Nucleus accumbens (tissue), 56 donors: ENCODE measurements at regions not wholly inside any gene's neighbourhood (a gene's known extent, or its start where the extent isn't known, plus 50 kb on each side); places are given as distances from the start of the nearest gene placed in this dataset.
A peak's percentile ranks its signal among the peaks of the same experiment; 100 is the strongest.

Experiments
- DNase-seq, 56 donors: peaks; one replicate each; lab custom pipeline; 2025; lab: John Stamatoyannopoulos, UW

GRCh38 chr17:64773836-64774761 is 112.0 kb upstream of the SMURF2 start:
- no peak for DNase-seq

GRCh38 chr17:64773386-64773835 is 111.3 kb upstream of the SMURF2 start:
- no peak for DNase-seq

- no peak for DNase-seq
Measured at GRCh38 chr17:64772845-64773299, 110.8 kb upstream of the SMURF2 start.

GRCh38 chr17:64771980-64772844 is 110.1 kb upstream of the SMURF2 start:
- DNase-seq, result no peak

GRCh38 chr17:64769712-64770111 is 107.6 kb upstream of the SMURF2 start:
- no peak for DNase-seq

- no peak for DNase-seq
Measured at GRCh38 chr17:64767269-64767997, 105.3 kb upstream of the SMURF2 start.

GRCh38 chr17:64765191-64765889 is 103.2 kb upstream of the SMURF2 start:
- no peak for DNase-seq

- no peak for DNase-seq
Measured at GRCh38 chr17:64750891-64751677, 89.0 kb upstream of the SMURF2 start.

GRCh38 chr17:64750478-64750877 is 88.4 kb upstream of the SMURF2 start:
- DNase-seq, result no peak

GRCh38 chr17:64749306-64749705 is 87.2 kb upstream of the SMURF2 start:
- DNase-seq, result no peak

GRCh38 chr17:64747938-64748540 is 85.9 kb upstream of the SMURF2 start:
- no peak for DNase-seq

- no peak for DNase-seq
Measured at GRCh38 chr17:64742326-64742725, 80.2 kb upstream of the SMURF2 start.

- DNase-seq, result peak in 1 of 56 donors; percentile 17
Measured at GRCh38 chr17:64741916-64742315, 79.8 kb upstream of the SMURF2 start.

GRCh38 chr17:64741038-64741641 is 79.0 kb upstream of the SMURF2 start:
- peak in 36 of 56 donors; percentile 6 to 82 (median 29) for DNase-seq

- DNase-seq, result peak in 12 of 56 donors; percentile 5 to 35 (median 20)
Measured at GRCh38 chr17:64739316-64740058, 77.4 kb upstream of the SMURF2 start.

GRCh38 chr17:64736804-64737492 is 74.8 kb upstream of the SMURF2 start:
- DNase-seq, result peak in 4 of 56 donors; percentile 6 to 25 (median 10)
